ENCODE measurements at regions not wholly inside any gene's neighbourhood (a gene's known extent, or its start where the extent isn't known, plus 50 kb on each side); places are given as distances from the start of the nearest gene placed in this dataset.
A peak's percentile ranks its signal among the peaks of the same experiment; 100 is the strongest.
"Not testable (repeated sequence)": the region's sequence is repeated elsewhere in the genome, so short reads cannot be mapped to it uniquely, and the experiment has no call there.

- H3K27me3 Mint-ChIP-seq (ENCODE audit: low read depth); H3K4me1 Mint-ChIP-seq (ENCODE audit: low read depth); intact Hi-C loops (cut with micrococcal nuclease); DNase-seq; H3K36me3 Mint-ChIP-seq (ENCODE audit: low read depth); CTCF ChIA-PET; H3K27ac Mint-ChIP-seq; H3K9me3 Mint-ChIP-seq; H3K4me3 Mint-ChIP-seq: not testable (repeated sequence)
Measured at GRCh38 chr1:149665528-149665927, 81.9 kb downstream of the PPIAL4C start.

GRCh38 chr1:149673231-149673909 is 89.7 kb downstream of the PPIAL4C start:
- H3K4me1 Mint-ChIP-seq (ENCODE audit: low read depth); H3K4me3 Mint-ChIP-seq; H3K27ac Mint-ChIP-seq; H3K36me3 Mint-ChIP-seq (ENCODE audit: low read depth); intact Hi-C loops (cut with micrococcal nuclease); H3K9me3 Mint-ChIP-seq; DNase-seq; CTCF ChIA-PET; H3K27me3 Mint-ChIP-seq (ENCODE audit: low read depth): not testable (repeated sequence)

- H3K4me3 Mint-ChIP-seq; CTCF ChIA-PET; H3K9me3 Mint-ChIP-seq; intact Hi-C loops (cut with micrococcal nuclease); H3K36me3 Mint-ChIP-seq (ENCODE audit: low read depth); H3K27me3 Mint-ChIP-seq (ENCODE audit: low read depth); H3K4me1 Mint-ChIP-seq (ENCODE audit: low read depth); H3K27ac Mint-ChIP-seq; DNase-seq: not testable (repeated sequence)
Measured at GRCh38 chr1:149674921-149675320, 91.3 kb downstream of the PPIAL4C start.

- H3K4me3 Mint-ChIP-seq; H3K36me3 Mint-ChIP-seq (ENCODE audit: low read depth); H3K9me3 Mint-ChIP-seq; H3K4me1 Mint-ChIP-seq (ENCODE audit: low read depth); intact Hi-C loops (cut with micrococcal nuclease); H3K27me3 Mint-ChIP-seq (ENCODE audit: low read depth); H3K27ac Mint-ChIP-seq; CTCF ChIA-PET; DNase-seq: not testable (repeated sequence)
Measured at GRCh38 chr1:149677359-149677758, 93.7 kb downstream of the PPIAL4C start.

GRCh38 chr1:149686593-149687238 is 95.8 kb upstream of the FCGR1A start:
- H3K9me3 Mint-ChIP-seq; H3K4me3 Mint-ChIP-seq; H3K4me1 Mint-ChIP-seq (ENCODE audit: low read depth); H3K27ac Mint-ChIP-seq; DNase-seq; H3K27me3 Mint-ChIP-seq (ENCODE audit: low read depth); intact Hi-C loops (cut with micrococcal nuclease); H3K36me3 Mint-ChIP-seq (ENCODE audit: low read depth); CTCF ChIA-PET: not testable (repeated sequence)

- CTCF ChIA-PET; H3K27ac Mint-ChIP-seq; intact Hi-C loops (cut with micrococcal nuclease); H3K36me3 Mint-ChIP-seq (ENCODE audit: low read depth); H3K4me3 Mint-ChIP-seq; DNase-seq; H3K9me3 Mint-ChIP-seq; H3K27me3 Mint-ChIP-seq (ENCODE audit: low read depth): not testable (repeated sequence)
- H3K4me1 Mint-ChIP-seq (ENCODE audit: low read depth): peaks cover 12% of the 10 kb centered on the region
Measured at GRCh38 chr1:149691399-149691798, 91.1 kb upstream of the FCGR1A start.

GRCh38 chr1:149692804-149693539 is 89.5 kb upstream of the FCGR1A start:
- not testable (repeated sequence) for H3K27ac Mint-ChIP-seq; H3K36me3 Mint-ChIP-seq (ENCODE audit: low read depth)
- H3K4me1 Mint-ChIP-seq (ENCODE audit: low read depth): peaks cover 12% of the 10 kb centered on the region

GRCh38 chr1:149695066-149695465 is 87.4 kb upstream of the FCGR1A start:
- not testable (repeated sequence) for H3K27ac Mint-ChIP-seq

More at GRCh38 chr1:149692804-149693539, 89.5 kb upstream of the FCGR1A start:
- H3K9me3 Mint-ChIP-seq; CTCF ChIA-PET; H3K27me3 Mint-ChIP-seq (ENCODE audit: low read depth); intact Hi-C loops (cut with micrococcal nuclease); H3K4me3 Mint-ChIP-seq: not testable (repeated sequence)
- peak; percentile 43 for DNase-seq

GRCh38 chr1:149700220-149700619 is 82.3 kb upstream of the FCGR1A start:
- peak overlapping the region; percentile 53 for H3K4me3 Mint-ChIP-seq
- H3K9me3 Mint-ChIP-seq; H3K36me3 Mint-ChIP-seq (ENCODE audit: low read depth); H3K27me3 Mint-ChIP-seq (ENCODE audit: low read depth); CTCF ChIA-PET; H3K4me1 Mint-ChIP-seq (ENCODE audit: low read depth); H3K27ac Mint-ChIP-seq; intact Hi-C loops (cut with micrococcal nuclease): not testable (repeated sequence)
- peak; percentile 19 for DNase-seq

More at GRCh38 chr1:149695066-149695465, 87.4 kb upstream of the FCGR1A start:
- H3K9me3 Mint-ChIP-seq; H3K36me3 Mint-ChIP-seq (ENCODE audit: low read depth); intact Hi-C loops (cut with micrococcal nuclease); H3K4me3 Mint-ChIP-seq; CTCF ChIA-PET; H3K27me3 Mint-ChIP-seq (ENCODE audit: low read depth); DNase-seq: not testable (repeated sequence)
- peaks cover 12% of the 10 kb centered on the region for H3K4me1 Mint-ChIP-seq (ENCODE audit: low read depth)

- H3K27ac Mint-ChIP-seq; CTCF ChIA-PET; H3K4me3 Mint-ChIP-seq; H3K9me3 Mint-ChIP-seq; H3K4me1 Mint-ChIP-seq (ENCODE audit: low read depth); intact Hi-C loops (cut with micrococcal nuclease); H3K36me3 Mint-ChIP-seq (ENCODE audit: low read depth); DNase-seq; H3K27me3 Mint-ChIP-seq (ENCODE audit: low read depth): not testable (repeated sequence)
Measured at GRCh38 chr1:149700677-149701567, 81.6 kb upstream of the FCGR1A start.

GRCh38 chr1:149708192-149708853 is 74.2 kb upstream of the FCGR1A start:
- H3K27me3 Mint-ChIP-seq (ENCODE audit: low read depth); H3K4me1 Mint-ChIP-seq (ENCODE audit: low read depth); CTCF ChIA-PET; H3K36me3 Mint-ChIP-seq (ENCODE audit: low read depth); intact Hi-C loops (cut with micrococcal nuclease); H3K9me3 Mint-ChIP-seq: not testable (repeated sequence)
- Mint-ChIP-seq H3K4me3 (peak overlapping the region; percentile 74), H3K27ac (peak overlapping the region; percentile 94)
- DNase-seq: peak; percentile 74

GRCh38 chr1:149711651-149712050 is 70.8 kb upstream of the FCGR1A start:
- H3K36me3 Mint-ChIP-seq (ENCODE audit: low read depth); DNase-seq; H3K4me1 Mint-ChIP-seq (ENCODE audit: low read depth); H3K27ac Mint-ChIP-seq; CTCF ChIA-PET; H3K4me3 Mint-ChIP-seq; H3K27me3 Mint-ChIP-seq (ENCODE audit: low read depth); H3K9me3 Mint-ChIP-seq; intact Hi-C loops (cut with micrococcal nuclease): not testable (repeated sequence)

Data from activated naive CD4-positive, alpha-beta T cell treated with anti-CD3 and anti-CD28 coated beads for 36 hours (primary cell).